PC-3 (cell line): ENCODE measurements at regions not wholly inside any gene's neighbourhood (a gene's known extent, or its start where the extent isn't known, plus 50 kb on each side); places are given as distances from the start of the nearest gene placed in this dataset.

Experiments
- EZH2 ChIP-seq: fragments of 300-600 bp; sonication (generic); IDR thresholded peaks from one replicate; pipeline ENCODE4 v1.6.1; 2017; ENCODE audit warnings: antibody characterized with exemption, mild to moderate bottlenecking, low read length; ENCODE audit not compliant: unreplicated experiment
- EZH2phosphoT487 ChIP-seq: fragments of 300-600 bp; sonication (generic); IDR thresholded peaks from 2 replicates; pipeline ENCODE4 v1.6.1; 2018; ENCODE audit warnings: mild to moderate bottlenecking, antibody characterized with exemption, low read length, borderline replicate concordance
- TF ChIP-seq, protein P1 (sequence below): fragments of 300-600 bp; sonication (generic); conservative IDR thresholded peaks from 2 replicates; pipeline ENCODE4 v1.5.1; 2017; ENCODE audit warnings: antibody characterized with exemption, low read depth, mild to moderate bottlenecking, low read length

DNA sequence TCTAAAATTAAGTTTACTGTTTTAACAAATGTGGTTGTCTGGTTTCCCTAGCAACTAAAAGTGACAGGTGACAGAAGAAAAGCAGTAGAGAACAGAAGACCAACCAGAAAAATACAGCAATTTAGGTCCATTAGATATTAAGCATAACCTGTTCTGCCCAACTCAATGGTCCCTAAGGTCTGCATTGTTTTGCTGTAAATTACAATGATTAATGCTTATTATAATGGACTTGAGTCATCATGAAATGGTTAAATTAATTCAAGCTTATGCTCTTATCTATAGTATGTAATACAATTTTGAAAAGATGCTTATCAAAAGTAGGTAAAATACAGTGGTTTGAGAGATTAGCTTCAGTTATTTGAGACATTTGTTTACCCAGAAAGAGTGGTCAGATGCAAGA lies 378.0 kb downstream of the GRB14 start:
- TF ChIP-seq, protein P1, sequence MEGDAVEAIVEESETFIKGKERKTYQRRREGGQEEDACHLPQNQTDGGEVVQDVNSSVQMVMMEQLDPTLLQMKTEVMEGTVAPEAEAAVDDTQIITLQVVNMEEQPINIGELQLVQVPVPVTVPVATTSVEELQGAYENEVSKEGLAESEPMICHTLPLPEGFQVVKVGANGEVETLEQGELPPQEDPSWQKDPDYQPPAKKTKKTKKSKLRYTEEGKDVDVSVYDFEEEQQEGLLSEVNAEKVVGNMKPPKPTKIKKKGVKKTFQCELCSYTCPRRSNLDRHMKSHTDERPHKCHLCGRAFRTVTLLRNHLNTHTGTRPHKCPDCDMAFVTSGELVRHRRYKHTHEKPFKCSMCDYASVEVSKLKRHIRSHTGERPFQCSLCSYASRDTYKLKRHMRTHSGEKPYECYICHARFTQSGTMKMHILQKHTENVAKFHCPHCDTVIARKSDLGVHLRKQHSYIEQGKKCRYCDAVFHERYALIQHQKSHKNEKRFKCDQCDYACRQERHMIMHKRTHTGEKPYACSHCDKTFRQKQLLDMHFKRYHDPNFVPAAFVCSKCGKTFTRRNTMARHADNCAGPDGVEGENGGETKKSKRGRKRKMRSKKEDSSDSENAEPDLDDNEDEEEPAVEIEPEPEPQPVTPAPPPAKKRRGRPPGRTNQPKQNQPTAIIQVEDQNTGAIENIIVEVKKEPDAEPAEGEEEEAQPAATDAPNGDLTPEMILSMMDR = no peak
- no peak for TF ChIP-seq EZH2phosphoT487
- TF ChIP-seq EZH2 = no peak
